ENCODE measurements at regions not wholly inside any gene's neighbourhood (a gene's known extent, or its start where the extent isn't known, plus 50 kb on each side); places are given as distances from the start of the nearest gene placed in this dataset.

- no peak for TF ChIP-seq CTCF (IDR thresholded peaks at IDR 0.05; ENCODE audit: insufficient read depth, low read length, poor library complexity, severe bottlenecking)
- TF ChIP-seq EZH2phosphoT487 (conservative IDR thresholded peaks at IDR 0.05; ENCODE audit: low read length) = no peak
These were observed 163.4 kb upstream of the CD180 start for GRCh38 chr5:67360047-67360446.
